Fibroblast of the aortic adventitia (primary cell): ENCODE measurements at regions not wholly inside any gene's neighbourhood (a gene's known extent, or its start where the extent isn't known, plus 50 kb on each side); places are given as distances from the start of the nearest gene placed in this dataset.
A peak's percentile ranks its signal among the peaks of the same experiment; 100 is the strongest.

ENCODE experiments used
- DNase-seq: peaks from one replicate; pipeline ENCODE4 v3.0.0-alpha.2; 2010; ENCODE audit warnings: low read depth
- H3K4me3 ChIP-seq: 2 replicates; pipeline ENCODE4 v1.5.1; 2011; ENCODE audit warnings: low read depth, mild to moderate bottlenecking, control low read depth, low read length, moderate library complexity
- CTCF ChIP-seq: IDR thresholded peaks from 2 replicates; pipeline ENCODE4 v1.5.1; 2011; ENCODE audit warnings: mild to moderate bottlenecking, low read length, control low read depth, inconsistent platforms; ENCODE audit not compliant: insufficient read depth

- peak; percentile 57 for DNase-seq
- peak overlapping the region; percentile 69 for H3K4me3 ChIP-seq
- TF ChIP-seq CTCF, result no peak
Measured at GRCh38 chr14:103207388-103208072, 84.3 kb downstream of the TNFAIP2 start.

GRCh38 chr14:103209054-103209453 is 85.8 kb downstream of the TNFAIP2 start:
- peak; percentile 43 for TF ChIP-seq CTCF
- peak overlapping the region; percentile 69 for H3K4me3 ChIP-seq
- DNase-seq, result peak; percentile 31

GRCh38 chr14:103209506-103209905 is 86.2 kb downstream of the TNFAIP2 start:
- DNase-seq, result peak; percentile 31
- H3K4me3 ChIP-seq, result peak overlapping the region; percentile 69

GRCh38 chr14:103213331-103213730 is 90.1 kb downstream of the TNFAIP2 start:
- no peak for DNase-seq
- no peak for TF ChIP-seq CTCF
- no peak overlapping the region for H3K4me3 ChIP-seq

More at GRCh38 chr14:103209506-103209905, 86.2 kb downstream of the TNFAIP2 start:
- no peak for TF ChIP-seq CTCF

- no peak for TF ChIP-seq CTCF
- no peak overlapping the region for H3K4me3 ChIP-seq
- no peak for DNase-seq
Measured at GRCh38 chr14:103214461-103214958, 91.2 kb downstream of the TNFAIP2 start.

- DNase-seq, result no peak
- no peak for TF ChIP-seq CTCF
- no peak overlapping the region for H3K4me3 ChIP-seq
Measured at GRCh38 chr14:103216399-103216798, 93.1 kb downstream of the TNFAIP2 start.

- H3K4me3 ChIP-seq, result no peak overlapping the region
- no peak for DNase-seq
- no peak for TF ChIP-seq CTCF
Measured at GRCh38 chr14:103216857-103217256, 93.6 kb downstream of the TNFAIP2 start.
